Left ventricle myocardium inferior (tissue), 1 donor: ENCODE measurements at regions not wholly inside any gene's neighbourhood (a gene's known extent, or its start where the extent isn't known, plus 50 kb on each side); places are given as distances from the start of the nearest gene placed in this dataset.
"Not testable (repeated sequence)": the region's sequence is repeated elsewhere in the genome, so short reads cannot be mapped to it uniquely, and the experiment has no call there.

Source experiments
- DNase-seq: peaks from one replicate; pipeline ENCODE4 v3.0.0-alpha.2; 2020
- H3K27ac ChIP-seq: fragments of 200-600 bp; replicated peaks from 2 replicates; pipeline ENCODE4 v1.8.0; 2021
- H3K27me3 ChIP-seq: fragments of 200-600 bp; 2 replicates; pipeline ENCODE4 v1.8.0; 2021; ENCODE audit warnings: low read depth
- H3K36me3 ChIP-seq: fragments of 200-600 bp; 2 replicates; pipeline ENCODE4 v1.8.0; 2021
- H3K4me1 ChIP-seq: fragments of 200-600 bp; 2 replicates; pipeline ENCODE4 v1.8.0; 2021
- H3K4me3 ChIP-seq: fragments of 200-600 bp; 2 replicates; pipeline ENCODE4 v1.8.0; 2021; ENCODE audit warnings: mild to moderate bottlenecking, moderate library complexity
- H3K9me3 ChIP-seq: fragments of 200-600 bp; replicated peaks from 2 replicates; pipeline ENCODE4 v1.8.0; 2021
- CTCF ChIP-seq: fragments of 200-600 bp; IDR thresholded peaks from 2 replicates; pipeline ENCODE4 v1.8.0; 2021; ENCODE audit warnings: antibody characterized with exemption, mild to moderate bottlenecking, borderline replicate concordance
- intact Hi-C: fragments of 100-400 bp; cut with micrococcal nuclease; formaldehyde crosslinking; loops from one replicate; pipeline ENCODE4 v1.11.0; 2022
- donor health status: DM: no; HTN: yes; CAD: no; lungs with severe emphysema.

- Histone ChIP-seq H3K4me3 (no peak overlapping the region), H3K27me3 (no peaks in the 10 kb centered on the region), H3K27ac (no peak overlapping the region), H3K4me1 (no peaks in the 10 kb centered on the region), H3K36me3 (no peaks in the 10 kb centered on the region), H3K9me3 (peaks cover 9% of the 10 kb centered on the region)
- DNase-seq: no peak
- intact Hi-C loops: no loop called here
- TF ChIP-seq CTCF: no peak
Observed at GRCh38 chr16:17964196-17964595, 372.3 kb downstream of the NPIPA8 start.

DNA sequence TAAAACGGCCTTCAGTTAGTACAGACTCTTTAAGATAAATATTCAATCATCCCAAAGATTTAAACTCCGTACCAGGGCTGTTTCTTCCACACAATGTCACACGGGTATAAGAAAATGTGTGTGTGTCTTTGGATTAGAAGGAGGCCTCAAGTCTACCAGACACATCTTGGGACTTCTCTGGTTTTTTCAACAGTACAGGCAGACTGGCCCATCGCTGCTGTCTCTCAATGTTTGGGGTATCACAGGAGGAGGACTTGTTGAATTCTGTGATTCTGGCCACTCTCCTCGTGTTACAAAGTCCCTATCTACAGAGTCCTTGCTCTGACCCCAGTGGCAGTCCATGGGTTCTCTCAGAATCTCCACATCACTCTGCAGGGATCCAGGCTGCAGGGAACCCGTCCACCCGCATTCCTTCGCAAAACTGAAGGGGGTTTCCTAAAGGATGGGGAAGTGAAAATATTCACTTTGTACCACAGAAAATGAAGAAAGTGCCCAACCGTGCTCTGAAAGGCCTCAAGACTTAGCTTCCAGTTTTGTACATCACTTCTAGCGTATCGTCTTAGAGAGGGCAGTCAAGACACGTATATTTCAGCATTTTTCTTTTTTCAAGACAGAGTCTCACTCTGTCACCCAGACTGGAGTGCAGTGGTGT, 373.2 kb downstream of the NPIPA8 start:
- no peak for DNase-seq
- no peak for TF ChIP-seq CTCF
- H3K27ac ChIP-seq: no peak overlapping the region

DNA sequence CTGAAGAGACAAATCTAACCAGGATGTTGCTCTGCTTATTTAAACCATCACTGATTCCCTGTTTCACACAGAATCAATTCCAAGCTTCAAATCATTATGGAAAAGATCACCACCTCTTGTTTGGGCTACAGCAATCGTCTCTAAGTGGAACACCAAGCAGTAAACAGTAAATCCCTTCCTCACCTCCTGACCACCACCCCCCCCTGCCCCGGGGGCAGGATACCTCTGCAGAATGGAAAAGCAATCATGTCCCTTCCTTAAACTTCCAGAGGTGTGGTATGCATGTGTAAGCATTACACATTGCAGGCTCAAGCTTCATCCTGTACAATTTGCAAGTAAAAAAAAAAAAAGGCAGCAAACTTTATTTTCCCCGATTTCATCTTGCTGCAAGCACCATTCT, 373.8 kb downstream of the NPIPA8 start:
- Histone ChIP-seq H3K4me1 (no peaks in the 10 kb centered on the region), H3K27ac (no peak overlapping the region), H3K36me3 (no peaks in the 10 kb centered on the region), H3K9me3 (peaks cover 9% of the 10 kb centered on the region), H3K4me3 (no peak overlapping the region), H3K27me3 (no peaks in the 10 kb centered on the region)
- intact Hi-C loops: no loop called here
- DNase-seq: no peak
- no peak for TF ChIP-seq CTCF

More for the DNA sequence above, 373.2 kb downstream of the NPIPA8 start:
- peaks cover 9% of the 10 kb centered on the region for H3K9me3 ChIP-seq
- H3K36me3 ChIP-seq: no peaks in the 10 kb centered on the region
- no peaks in the 10 kb centered on the region for H3K4me1 ChIP-seq
- no peak overlapping the region for H3K4me3 ChIP-seq
- H3K27me3 ChIP-seq: no peaks in the 10 kb centered on the region
- intact Hi-C loops: no loop called here

- DNase-seq, H3K36me3 ChIP-seq, H3K4me3 ChIP-seq, H3K27ac ChIP-seq, H3K4me1 ChIP-seq, H3K9me3 ChIP-seq, intact Hi-C loops, H3K27me3 ChIP-seq: not testable (repeated sequence)
Observed at GRCh38 chr16:17961822-17962221, 374.7 kb downstream of the NPIPA8 start.

GRCh38 chr16:17951378-17951777, 385.2 kb downstream of the NPIPA8 start:
- Histone ChIP-seq H3K9me3 (no peaks in the 10 kb centered on the region), H3K27me3 (peaks cover 78% of the 10 kb centered on the region), H3K27ac (no peak overlapping the region), H3K36me3 (no peaks in the 10 kb centered on the region), H3K4me1 (no peaks in the 10 kb centered on the region), H3K4me3 (no peak overlapping the region)
- intact Hi-C loops: no loop called here
- no peak for TF ChIP-seq CTCF
- no peak for DNase-seq

DNA sequence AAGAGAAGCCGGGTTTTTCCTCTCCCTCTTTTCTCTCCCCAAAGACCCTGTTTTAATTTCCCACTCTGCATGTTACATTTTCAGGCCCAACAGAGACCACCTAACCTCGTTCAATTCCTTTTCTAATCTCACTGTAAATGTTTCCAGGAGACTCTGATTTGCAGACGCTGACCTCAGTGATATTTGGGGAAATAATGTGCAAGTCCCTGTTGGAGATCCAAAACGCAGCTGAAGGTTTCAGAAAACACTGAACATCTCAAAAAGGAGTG, 386.6 kb downstream of the NPIPA8 start:
- no peak for TF ChIP-seq CTCF
- no peaks in the 10 kb centered on the region for H3K36me3 ChIP-seq
- no peaks in the 10 kb centered on the region for H3K4me1 ChIP-seq
- no peak for DNase-seq
- H3K4me3 ChIP-seq: no peak overlapping the region
- H3K9me3 ChIP-seq: no peaks in the 10 kb centered on the region
- intact Hi-C loops: no loop called here
- peaks cover 80% of the 10 kb centered on the region for H3K27me3 ChIP-seq
- no peak overlapping the region for H3K27ac ChIP-seq
